ENCODE measurements at regions not wholly inside any gene's neighbourhood (a gene's known extent, or its start where the extent isn't known, plus 50 kb on each side); places are given as distances from the start of the nearest gene placed in this dataset.

GRCh38 chr6:114955363-114955762 is 612.5 kb upstream of the HS3ST5 start:
- TF ChIP-seq CTCF (IDR thresholded peaks at IDR 0.05; ENCODE audit: insufficient read depth, low read depth, low read length), result no peak
- Histone ChIP-seq H3K36me3 (ENCODE audit: control insufficient read depth, insufficient read depth, low read length) (no peaks in the 10 kb centered on the region), H3K27me3 (ENCODE audit: control insufficient read depth, insufficient read depth, low read length) (no peaks in the 10 kb centered on the region), H3K4me3 (ENCODE audit: low read depth, low read length) (no peak overlapping the region)
- ChIA-PET CTCF (no interaction called here), POLR2A (no interaction called here)
- no peak for DNase-seq (ENCODE audit: low read depth)

- Histone ChIP-seq H3K27me3 (ENCODE audit: control insufficient read depth, insufficient read depth, low read length) (no peaks in the 10 kb centered on the region), H3K36me3 (ENCODE audit: control insufficient read depth, insufficient read depth, low read length) (no peaks in the 10 kb centered on the region), H3K4me3 (ENCODE audit: low read depth, low read length) (no peak overlapping the region)
- ChIA-PET POLR2A (no interaction called here), CTCF (no interaction called here)
- DNase-seq (ENCODE audit: low read depth), result no peak
- TF ChIP-seq CTCF (IDR thresholded peaks at IDR 0.05; ENCODE audit: insufficient read depth, low read depth, low read length), result no peak
Observed at GRCh38 chr6:114952229-114952628, 609.4 kb upstream of the HS3ST5 start.

GRCh38 chr6:114945392-114945791 is 602.6 kb upstream of the HS3ST5 start:
- no peak for TF ChIP-seq CTCF (IDR thresholded peaks at IDR 0.05; ENCODE audit: insufficient read depth, low read depth, low read length)
- POLR2A ChIA-PET, result no interaction called here
- H3K36me3 ChIP-seq (ENCODE audit: control insufficient read depth, insufficient read depth, low read length), result no peaks in the 10 kb centered on the region
- H3K4me3 ChIP-seq (ENCODE audit: low read depth, low read length), result no peak overlapping the region
- no peak for DNase-seq (ENCODE audit: low read depth)
- no peaks in the 10 kb centered on the region for H3K27me3 ChIP-seq (ENCODE audit: control insufficient read depth, insufficient read depth, low read length)
- CTCF ChIA-PET, result no interaction called here

DNA sequence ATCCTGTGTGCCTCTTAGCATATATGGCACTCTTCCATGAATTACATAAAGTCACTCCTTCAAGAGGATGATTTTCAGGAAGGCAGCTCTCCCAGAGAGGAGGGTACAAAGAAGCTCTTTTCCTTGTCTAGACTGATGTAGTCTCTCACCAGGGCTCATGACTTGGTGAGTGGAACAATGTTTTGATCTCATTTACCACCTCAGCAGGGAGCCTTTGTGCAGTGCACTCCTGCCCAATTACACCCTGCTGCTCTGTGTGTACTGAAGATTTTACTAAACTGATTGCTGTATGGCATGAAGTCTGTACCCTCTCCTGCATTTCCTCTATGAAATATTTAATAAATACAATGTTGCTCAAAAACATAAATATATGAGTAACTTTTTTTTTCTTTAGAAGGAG is 598.3 kb upstream of the HS3ST5 start:
- POLR2A ChIA-PET, result no interaction called here
- no peak overlapping the region for H3K4me3 ChIP-seq (ENCODE audit: low read depth, low read length)
- CTCF ChIA-PET, result no interaction called here
- no peak for TF ChIP-seq CTCF (IDR thresholded peaks at IDR 0.05; ENCODE audit: insufficient read depth, low read depth, low read length)
- no peaks in the 10 kb centered on the region for H3K27me3 ChIP-seq (ENCODE audit: control insufficient read depth, insufficient read depth, low read length)
- DNase-seq (ENCODE audit: low read depth), result no peak
- no peaks in the 10 kb centered on the region for H3K36me3 ChIP-seq (ENCODE audit: control insufficient read depth, insufficient read depth, low read length)

GRCh38 chr6:114940181-114940580 is 597.4 kb upstream of the HS3ST5 start:
- TF ChIP-seq CTCF (IDR thresholded peaks at IDR 0.05; ENCODE audit: insufficient read depth, low read depth, low read length), result no peak
- Histone ChIP-seq H3K4me3 (ENCODE audit: low read depth, low read length) (no peak overlapping the region), H3K36me3 (ENCODE audit: control insufficient read depth, insufficient read depth, low read length) (no peaks in the 10 kb centered on the region), H3K27me3 (ENCODE audit: control insufficient read depth, insufficient read depth, low read length) (no peaks in the 10 kb centered on the region)
- no peak for DNase-seq (ENCODE audit: low read depth)
- ChIA-PET POLR2A (no interaction called here), CTCF (no interaction called here)
